ENCODE measurements at regions not wholly inside any gene's neighbourhood (a gene's known extent, or its start where the extent isn't known, plus 50 kb on each side); places are given as distances from the start of the nearest gene placed in this dataset.
A peak's percentile ranks its signal among the peaks of the same experiment; 100 is the strongest.

DNA sequence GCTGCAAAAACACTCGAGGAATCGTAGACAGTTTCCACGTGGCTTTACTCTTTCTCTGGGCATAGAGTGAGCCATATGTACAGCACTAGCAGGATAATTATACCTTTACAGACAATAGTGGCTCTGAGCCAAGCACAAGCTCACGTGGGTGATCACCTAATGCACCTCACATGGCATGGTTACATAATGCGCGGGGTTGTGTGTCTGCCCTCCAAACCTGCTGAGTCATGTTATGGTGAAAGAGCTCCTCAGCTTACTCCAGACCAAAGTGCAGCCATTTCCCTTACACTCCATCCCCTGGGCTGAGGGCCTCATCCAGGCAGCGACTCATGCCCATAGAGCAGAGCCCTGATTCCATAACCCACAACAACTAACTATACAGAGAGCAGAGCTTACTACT is 1458.4 kb upstream of the CADM2 start:
- Mint-ChIP-seq H3K27me3 (ENCODE audit: low read depth) (no peaks in the 10 kb centered on the region), H3K4me1 (no peaks in the 10 kb centered on the region), H3K4me3 (no peak overlapping the region), H3K36me3 (ENCODE audit: insufficient read depth in 1 of 3, low read depth in 3 of 3) (peaks cover 0 to 4% (median 2%) of the 10 kb centered on the region in 3 experiments; a peak in 2 of 7 replicates), H3K9me3 (peaks cover 0 to 6% of the 10 kb centered on the region in 2 experiments; a peak in 2 of 5 replicates), H3K27ac (peak overlapping the region in 1 of 3 experiments; percentile 75; a peak in 2 of 7 replicates)
- no peak overlapping the region for H3K9ac ChIP-seq (ENCODE audit: extremely low read depth, insufficient read length, low read length)
- H2BK120ac ChIP-seq (ENCODE audit: low read depth, low read length, poor library complexity, severe bottlenecking): no peak overlapping the region
- TF ChIP-seq, protein P1, sequence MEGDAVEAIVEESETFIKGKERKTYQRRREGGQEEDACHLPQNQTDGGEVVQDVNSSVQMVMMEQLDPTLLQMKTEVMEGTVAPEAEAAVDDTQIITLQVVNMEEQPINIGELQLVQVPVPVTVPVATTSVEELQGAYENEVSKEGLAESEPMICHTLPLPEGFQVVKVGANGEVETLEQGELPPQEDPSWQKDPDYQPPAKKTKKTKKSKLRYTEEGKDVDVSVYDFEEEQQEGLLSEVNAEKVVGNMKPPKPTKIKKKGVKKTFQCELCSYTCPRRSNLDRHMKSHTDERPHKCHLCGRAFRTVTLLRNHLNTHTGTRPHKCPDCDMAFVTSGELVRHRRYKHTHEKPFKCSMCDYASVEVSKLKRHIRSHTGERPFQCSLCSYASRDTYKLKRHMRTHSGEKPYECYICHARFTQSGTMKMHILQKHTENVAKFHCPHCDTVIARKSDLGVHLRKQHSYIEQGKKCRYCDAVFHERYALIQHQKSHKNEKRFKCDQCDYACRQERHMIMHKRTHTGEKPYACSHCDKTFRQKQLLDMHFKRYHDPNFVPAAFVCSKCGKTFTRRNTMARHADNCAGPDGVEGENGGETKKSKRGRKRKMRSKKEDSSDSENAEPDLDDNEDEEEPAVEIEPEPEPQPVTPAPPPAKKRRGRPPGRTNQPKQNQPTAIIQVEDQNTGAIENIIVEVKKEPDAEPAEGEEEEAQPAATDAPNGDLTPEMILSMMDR (conservative IDR thresholded peaks at IDR 0.05): no peak
- H3T11ph ChIP-seq (ENCODE audit: low read length): no peak overlapping the region
- H2BK5ac ChIP-seq (ENCODE audit: insufficient read length, low read length): no peak overlapping the region
- H2BK12ac ChIP-seq (ENCODE audit: insufficient read length, low read depth, low read length): no peak overlapping the region
- H2AK5ac ChIP-seq (ENCODE audit: insufficient read length, low read length): no peak overlapping the region
- H3K23me2 ChIP-seq (ENCODE audit: insufficient read length, low read depth, low read length, poor library complexity, severe bottlenecking): no peaks in the 10 kb centered on the region
- H3K23ac ChIP-seq (ENCODE audit: insufficient read length, low read depth, low read length): no peak overlapping the region
- no peak overlapping the region for H3K4me2 ChIP-seq (ENCODE audit: insufficient read depth, insufficient read length, low read length)
- no peak for DNase-seq
- H3K56ac ChIP-seq (ENCODE audit: insufficient read length, low read depth, low read length): no peak overlapping the region
- no peak overlapping the region for H3K4ac ChIP-seq (ENCODE audit: low read depth, low read length)
- no peak overlapping the region for H2BK15ac ChIP-seq (ENCODE audit: low read depth, low read length)
- H4K8ac ChIP-seq (replicated peaks; ENCODE audit: insufficient read length, low read depth, low read length): no peak overlapping the region
- no peaks in the 10 kb centered on the region for H3K79me1 ChIP-seq (ENCODE audit: insufficient read depth, low read depth, low read length, poor library complexity, severe bottlenecking)
- no peak overlapping the region for H3K14ac ChIP-seq (ENCODE audit: insufficient read depth, low read length)
- no peaks in the 10 kb centered on the region for H4K20me1 ChIP-seq (ENCODE audit: control insufficient read depth, insufficient read depth, insufficient read length)
- no peak overlapping the region for H3K18ac ChIP-seq (ENCODE audit: insufficient read length, low read depth, low read length)
- no CpG with 5 or more reads among the region's 7 CpGs for WGBS (ENCODE audit: extremely low coverage, insufficient read length, low lambda C conversion rate)
- H3K27me3 ChIP-seq (ENCODE audit: insufficient read depth, low read length): no peaks in the 10 kb centered on the region
- H3K4me1 ChIP-seq (ENCODE audit: insufficient read depth, low read length): no peaks in the 10 kb centered on the region
- H3K27ac ChIP-seq (ENCODE audit: insufficient read length, low read depth, low read length): no peak overlapping the region
- no peaks in the 10 kb centered on the region for H3K9me3 ChIP-seq (ENCODE audit: control insufficient read depth, low read depth, low read length)
- H4K5ac ChIP-seq (ENCODE audit: insufficient read length, low read depth, low read length): no peak overlapping the region
- no peak overlapping the region for H2AFZ ChIP-seq (ENCODE audit: low read length)
- H4K91ac ChIP-seq (ENCODE audit: insufficient read length, low read depth, low read length): no peak overlapping the region
- no peaks in the 10 kb centered on the region for H3K79me2 ChIP-seq (ENCODE audit: insufficient read depth, low read length)
- H2BK20ac ChIP-seq (ENCODE audit: low read depth, low read length, poor library complexity, severe bottlenecking): no peak overlapping the region
